ENCODE measurements at regions not wholly inside any gene's neighbourhood (a gene's known extent, or its start where the extent isn't known, plus 50 kb on each side); places are given as distances from the start of the nearest gene placed in this dataset.

- Histone ChIP-seq H3K36me3 (ENCODE audit: control insufficient read depth, insufficient read depth, low read length) (no peaks in the 10 kb centered on the region), H3K4me3 (ENCODE audit: low read depth, low read length) (no peak overlapping the region), H3K27me3 (ENCODE audit: control insufficient read depth, insufficient read depth, low read length) (no peaks in the 10 kb centered on the region)
- FAIRE-seq (no peak), DNase-seq (ENCODE audit: low read depth) (no peak)
- TF ChIP-seq CTCF (IDR thresholded peaks at IDR 0.05; ENCODE audit: insufficient read depth, low read length, severe bottlenecking): no peak
Observed at GRCh38 chr14:40436551-40436950, 1004.3 kb upstream of the FBXO33 start.

GRCh38 chr14:40417777-40418401 is 985.7 kb upstream of the FBXO33 start:
- FAIRE-seq (no peak), DNase-seq (ENCODE audit: low read depth) (no peak)
- peak; percentile 4 for TF ChIP-seq CTCF (IDR thresholded peaks at IDR 0.05; ENCODE audit: insufficient read depth, low read length, severe bottlenecking)
- H3K4me3 ChIP-seq (ENCODE audit: low read depth, low read length): no peak overlapping the region
- H3K27me3 ChIP-seq (ENCODE audit: control insufficient read depth, insufficient read depth, low read length): no peaks in the 10 kb centered on the region
- no peaks in the 10 kb centered on the region for H3K36me3 ChIP-seq (ENCODE audit: control insufficient read depth, insufficient read depth, low read length)

- Histone ChIP-seq H3K36me3 (ENCODE audit: control insufficient read depth, insufficient read depth, low read length) (no peaks in the 10 kb centered on the region), H3K27me3 (ENCODE audit: control insufficient read depth, insufficient read depth, low read length) (no peaks in the 10 kb centered on the region), H3K4me3 (ENCODE audit: low read depth, low read length) (no peak overlapping the region)
- TF ChIP-seq CTCF (IDR thresholded peaks at IDR 0.05; ENCODE audit: insufficient read depth, low read length, severe bottlenecking): no peak
- DNase-seq (ENCODE audit: low read depth) (no peak), FAIRE-seq (no peak)
Observed at GRCh38 chr14:40416565-40416964, 984.3 kb upstream of the FBXO33 start.

- Histone ChIP-seq H3K36me3 (ENCODE audit: control insufficient read depth, insufficient read depth, low read length) (no peaks in the 10 kb centered on the region), H3K27me3 (ENCODE audit: control insufficient read depth, insufficient read depth, low read length) (no peaks in the 10 kb centered on the region), H3K4me3 (ENCODE audit: low read depth, low read length) (no peak overlapping the region)
- no peak for DNase-seq (ENCODE audit: low read depth)
- no peak for TF ChIP-seq CTCF (IDR thresholded peaks at IDR 0.05; ENCODE audit: insufficient read depth, low read length, severe bottlenecking)
- FAIRE-seq: no peak
Observed at GRCh38 chr14:40414386-40414785, 982.2 kb upstream of the FBXO33 start.

- FAIRE-seq (no peak), DNase-seq (ENCODE audit: low read depth) (no peak)
- no peaks in the 10 kb centered on the region for H3K36me3 ChIP-seq (ENCODE audit: control insufficient read depth, insufficient read depth, low read length)
- TF ChIP-seq CTCF (IDR thresholded peaks at IDR 0.05; ENCODE audit: insufficient read depth, low read length, severe bottlenecking): no peak
- no peaks in the 10 kb centered on the region for H3K27me3 ChIP-seq (ENCODE audit: control insufficient read depth, insufficient read depth, low read length)
- no peak overlapping the region for H3K4me3 ChIP-seq (ENCODE audit: low read depth, low read length)
Observed at GRCh38 chr14:40413136-40413535, 980.9 kb upstream of the FBXO33 start.

- no peak for TF ChIP-seq CTCF (IDR thresholded peaks at IDR 0.05; ENCODE audit: insufficient read depth, low read length, severe bottlenecking)
- no peaks in the 10 kb centered on the region for H3K27me3 ChIP-seq (ENCODE audit: control insufficient read depth, insufficient read depth, low read length)
- DNase-seq (ENCODE audit: low read depth): no peak
- no peaks in the 10 kb centered on the region for H3K36me3 ChIP-seq (ENCODE audit: control insufficient read depth, insufficient read depth, low read length)
- FAIRE-seq: no peak
- H3K4me3 ChIP-seq (ENCODE audit: low read depth, low read length): no peak overlapping the region
Observed at GRCh38 chr14:40410708-40411107, 978.5 kb upstream of the FBXO33 start.

All from bronchial epithelial cell (primary cell).